ENCODE measurements at regions not wholly inside any gene's neighbourhood (a gene's known extent, or its start where the extent isn't known, plus 50 kb on each side); places are given as distances from the start of the nearest gene placed in this dataset.

GRCh38 chr2:120884472-120885290 is 149.0 kb downstream of the GLI2 start:
- DNase-seq: no peak

- DNase-seq: no peak
These were observed 149.7 kb downstream of the GLI2 start for GRCh38 chr2:120885321-120885720.

- no peak for DNase-seq
These were observed 150.1 kb downstream of the GLI2 start for GRCh38 chr2:120885749-120886148.

- no peak for DNase-seq
These were observed 151.1 kb downstream of the GLI2 start for GRCh38 chr2:120886534-120887319.

GRCh38 chr2:120887320-120887697 is 151.6 kb downstream of the GLI2 start:
- no peak for DNase-seq

GRCh38 chr2:120887741-120888231 is 152.1 kb downstream of the GLI2 start:
- no peak for DNase-seq

- no peak for DNase-seq
These were observed 153.2 kb downstream of the GLI2 start for GRCh38 chr2:120888851-120889250.

GRCh38 chr2:120889936-120890335 is 154.3 kb downstream of the GLI2 start:
- DNase-seq: no peak

GRCh38 chr2:120890566-120891360 is 155.1 kb downstream of the GLI2 start:
- DNase-seq: no peak

GRCh38 chr2:120892271-120892966 is 156.8 kb downstream of the GLI2 start:
- no peak for DNase-seq

- DNase-seq: no peak
These were observed 157.4 kb downstream of the GLI2 start for GRCh38 chr2:120892967-120893667.

GRCh38 chr2:120893811-120894584 is 158.3 kb downstream of the GLI2 start:
- DNase-seq: no peak

GRCh38 chr2:120894966-120895365 is 159.3 kb downstream of the GLI2 start:
- DNase-seq: peak; percentile 64

- DNase-seq: no peak
These were observed 160.5 kb downstream of the GLI2 start for GRCh38 chr2:120896126-120896525.

GRCh38 chr2:120896901-120897300 is 161.2 kb downstream of the GLI2 start:
- DNase-seq: no peak

- DNase-seq: no peak
These were observed 161.7 kb downstream of the GLI2 start for GRCh38 chr2:120897399-120897798.

GRCh38 chr2:120898496-120898895 is 162.8 kb downstream of the GLI2 start:
- no peak for DNase-seq

GRCh38 chr2:120898961-120899750 is 163.5 kb downstream of the GLI2 start:
- DNase-seq: no peak

GRCh38 chr2:120899771-120900170 is 164.1 kb downstream of the GLI2 start:
- no peak for DNase-seq

GRCh38 chr2:120901201-120901600 is 165.5 kb downstream of the GLI2 start:
- no peak for DNase-seq
